Ishikawa (cell line): ENCODE measurements at regions not wholly inside any gene's neighbourhood (a gene's known extent, or its start where the extent isn't known, plus 50 kb on each side); places are given as distances from the start of the nearest gene placed in this dataset.

Experiments used
- EP300 ChIP-seq: IDR thresholded peaks from 2 replicates; pipeline ENCODE4 v1.6.1; 2012; ENCODE audit warnings: borderline replicate concordance
- FOXM1 ChIP-seq: IDR thresholded peaks from 2 replicates; pipeline ENCODE4 v1.6.1; 2012; ENCODE audit warnings: low read depth, borderline replicate concordance
- MAX ChIP-seq: IDR thresholded peaks from 2 replicates; pipeline ENCODE4 v1.6.1; 2012
- TCF12 ChIP-seq: IDR thresholded peaks from 2 replicates; pipeline ENCODE4 v1.6.1; 2012; ENCODE audit warnings: low read depth
- TF ChIP-seq, protein P1 (sequence below): IDR thresholded peaks from 2 replicates; pipeline ENCODE4 v1.6.1; 2012

DNA sequence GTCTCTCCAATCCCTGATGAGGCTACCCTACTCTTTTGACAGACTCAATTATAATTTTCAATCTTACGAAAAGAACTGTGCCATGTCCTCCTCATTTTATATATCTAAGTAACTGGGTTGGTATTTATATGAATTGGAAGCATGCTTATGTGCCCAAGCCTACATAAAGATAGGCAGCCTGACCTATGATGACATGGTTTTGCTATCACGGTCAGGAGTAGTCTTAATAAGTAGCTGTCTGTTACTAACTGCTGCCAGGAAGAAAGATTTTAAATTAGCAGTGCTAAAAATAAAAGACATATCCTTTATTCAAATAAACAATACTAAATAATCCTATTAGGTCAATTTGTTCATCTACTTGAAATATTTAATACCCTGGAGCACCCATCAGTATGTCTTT, 102.0 kb upstream of the DTNA start:
- TF ChIP-seq EP300 (no peak), MAX (no peak), FOXM1 (no peak), TCF12 (no peak)
- TF ChIP-seq, protein P1, sequence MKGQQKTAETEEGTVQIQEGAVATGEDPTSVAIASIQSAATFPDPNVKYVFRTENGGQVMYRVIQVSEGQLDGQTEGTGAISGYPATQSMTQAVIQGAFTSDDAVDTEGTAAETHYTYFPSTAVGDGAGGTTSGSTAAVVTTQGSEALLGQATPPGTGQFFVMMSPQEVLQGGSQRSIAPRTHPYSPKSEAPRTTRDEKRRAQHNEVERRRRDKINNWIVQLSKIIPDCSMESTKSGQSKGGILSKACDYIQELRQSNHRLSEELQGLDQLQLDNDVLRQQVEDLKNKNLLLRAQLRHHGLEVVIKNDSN: no peak
